CD4-positive, alpha-beta T cell (primary cell): ENCODE measurements at regions not wholly inside any gene's neighbourhood (a gene's known extent, or its start where the extent isn't known, plus 50 kb on each side); places are given as distances from the start of the nearest gene placed in this dataset.

ENCODE experiments used
- ATAC-seq: fragments of 200-7000 bp; cut with Tn5 transposase; one replicate; pipeline ENCODE4 v1.10.0; 2022; ENCODE audit warnings: mild to moderate bottlenecking; ENCODE audit not compliant: poor library complexity
- CTCF ChIA-PET: fragments of 350-600 bp; sonication (Branson Sonifier 250); formaldehyde crosslinking; loops from one replicate; lab custom pipeline; 2021; ENCODE audit warnings: antibody characterized with exemption, inconsistent platforms; lab: Charles Lee
- POLR2A ChIA-PET: fragments of 350-600 bp; sonication (Branson Sonifier 250); formaldehyde crosslinking; loops from one replicate; lab custom pipeline; 2021; ENCODE audit warnings: antibody characterized with exemption, inconsistent platforms; lab: Charles Lee
- DNase-seq, 14 experiments: peaks; one replicate each; pipeline ENCODE4 v3.0.0-alpha.2; 2013 to 2020; ENCODE audit warnings: mixed read lengths in 2 of 14
- H3K27ac ChIP-seq, 2 donors: one replicate each; pipeline versions ENCODE4 v1.5.1 to v1.7.0; 2013; ENCODE audit warnings: low read length in 2 of 2, low read depth in 1 of 2, mild to moderate bottlenecking in 1 of 2
- H3K27me3 ChIP-seq, 2 experiments: 1 replicate in 1 of 2; 2 replicates in 1 of 2; pipeline versions ENCODE4 v1.6.1 to v1.7.0; 2013; ENCODE audit warnings: low read length in 2 of 2, control low read depth in 1 of 2, mild to moderate bottlenecking in 1 of 2, moderate library complexity in 1 of 2; ENCODE audit not compliant: insufficient read depth in 2 of 2, control insufficient read depth in 1 of 2
- H3K36me3 ChIP-seq: one replicate; pipeline ENCODE4 v1.6.1; 2013; ENCODE audit warnings: low read length, control low read depth; ENCODE audit not compliant: insufficient read depth
- H3K4me1 ChIP-seq: one replicate; pipeline ENCODE4 v1.6.1; 2013; ENCODE audit warnings: low read length, control low read depth; ENCODE audit not compliant: insufficient read depth
- H3K4me3 ChIP-seq: one replicate; pipeline ENCODE4 v1.5.1; 2013; ENCODE audit warnings: mild to moderate bottlenecking, low read length, moderate library complexity
- H3K9me3 ChIP-seq, 2 experiments: 1 replicate in 1 of 2; 2 replicates in 1 of 2; pipeline versions ENCODE4 v1.6.1 to v1.7.0; 2013; ENCODE audit warnings: low read length in 2 of 2, mild to moderate bottlenecking in 2 of 2, control low read depth in 1 of 2, moderate library complexity in 1 of 2; ENCODE audit not compliant: control insufficient read depth in 1 of 2, insufficient read depth in 1 of 2
- H3K27ac Mint-ChIP-seq: one replicate; pipeline ENCODE4 v1.8.0; 2020; ENCODE audit warnings: mixed read lengths
- H3K27me3 Mint-ChIP-seq: one replicate; pipeline ENCODE4 v1.8.0; 2021; ENCODE audit warnings: mixed read lengths
- H3K36me3 Mint-ChIP-seq: one replicate; pipeline ENCODE4 v1.8.0; 2021; ENCODE audit warnings: low read depth, mixed read lengths
- H3K4me1 Mint-ChIP-seq: one replicate; pipeline ENCODE4 v1.8.0; 2021; ENCODE audit warnings: low read depth, mixed read lengths
- H3K4me3 Mint-ChIP-seq: one replicate; pipeline ENCODE4 v1.8.0; 2020; ENCODE audit warnings: mild to moderate bottlenecking, mixed read lengths
- H3K9me3 Mint-ChIP-seq: one replicate; pipeline ENCODE4 v1.8.0; 2020; ENCODE audit warnings: mixed read lengths
- CTCF ChIP-seq: fragments of 200-600 bp; IDR thresholded peaks from one replicate; pipeline ENCODE4 v1.8.0; 2022; ENCODE audit warnings: antibody characterized with exemption, mild to moderate bottlenecking
- intact Hi-C, 2 experiments: fragments of 100-400 bp; cut with DNase I in 1 of 2; cut with micrococcal nuclease in 1 of 2; formaldehyde crosslinking; loops; one replicate each; pipeline versions ENCODE4 v1.15.1 to v1.9.0; 2023 to 2025; cut with DNase I, micrococcal nuclease

GRCh38 chr4:107255114-107255513, 219.0 kb upstream of the DKK2 start:
- H3K4me3 Mint-ChIP-seq, result no peak overlapping the region
- Histone ChIP-seq H3K27ac (no peak overlapping the region), H3K4me1 (no peaks in the 10 kb centered on the region), H3K36me3 (no peaks in the 10 kb centered on the region), H3K4me3 (no peak overlapping the region), H3K27me3 (no peaks in the 10 kb centered on the region), H3K9me3 (no peaks in the 10 kb centered on the region)
- intact Hi-C loops, result no loop called here
- TF ChIP-seq CTCF, result no peak
- no peaks in the 10 kb centered on the region for H3K36me3 Mint-ChIP-seq
- H3K27me3 Mint-ChIP-seq, result no peaks in the 10 kb centered on the region
- H3K9me3 Mint-ChIP-seq, result no peaks in the 10 kb centered on the region
- no peak overlapping the region for H3K27ac Mint-ChIP-seq
- ChIA-PET POLR2A (no interaction called here), CTCF (no interaction called here)
- ATAC-seq (no peak), DNase-seq (no peak)
- no peaks in the 10 kb centered on the region for H3K4me1 Mint-ChIP-seq

GRCh38 chr4:107253579-107254068, 217.5 kb upstream of the DKK2 start:
- Histone ChIP-seq H3K27me3 (no peaks in the 10 kb centered on the region), H3K4me3 (no peak overlapping the region), H3K4me1 (no peaks in the 10 kb centered on the region), H3K36me3 (no peaks in the 10 kb centered on the region), H3K27ac (no peak overlapping the region), H3K9me3 (no peaks in the 10 kb centered on the region)
- ChIA-PET POLR2A (no interaction called here), CTCF (interaction anchor here (1.1 kb wide), 1 partner anchor 13 kb away, joined by 3 read pairs; no protein-coding TSS in a partner anchor)
- TF ChIP-seq CTCF, result no peak
- DNase-seq, result no peak
- Mint-ChIP-seq H3K27me3 (no peaks in the 10 kb centered on the region), H3K9me3 (no peaks in the 10 kb centered on the region), H3K4me1 (no peaks in the 10 kb centered on the region), H3K36me3 (no peaks in the 10 kb centered on the region), H3K4me3 (no peak overlapping the region), H3K27ac (no peak overlapping the region)
- no peak for ATAC-seq
- intact Hi-C loops, result no loop called here

GRCh38 chr4:107253090-107253489, 217.0 kb upstream of the DKK2 start:
- Mint-ChIP-seq H3K4me1 (no peaks in the 10 kb centered on the region), H3K36me3 (no peaks in the 10 kb centered on the region), H3K27me3 (no peaks in the 10 kb centered on the region), H3K9me3 (no peaks in the 10 kb centered on the region), H3K4me3 (no peak overlapping the region), H3K27ac (no peak overlapping the region)
- Histone ChIP-seq H3K27ac (no peak overlapping the region), H3K27me3 (no peaks in the 10 kb centered on the region), H3K36me3 (no peaks in the 10 kb centered on the region), H3K4me1 (no peaks in the 10 kb centered on the region), H3K4me3 (no peak overlapping the region), H3K9me3 (no peaks in the 10 kb centered on the region)
- ChIA-PET POLR2A (no interaction called here), CTCF (interaction anchor here (1.1 kb wide), 1 partner anchor 13 kb away, joined by 3 read pairs; no protein-coding TSS in a partner anchor)
- DNase-seq (no peak), ATAC-seq (no peak)
- intact Hi-C loops, result no loop called here
- no peak for TF ChIP-seq CTCF
